ENCODE measurements at regions not wholly inside any gene's neighbourhood (a gene's known extent, or its start where the extent isn't known, plus 50 kb on each side); places are given as distances from the start of the nearest gene placed in this dataset.
A peak's percentile ranks its signal among the peaks of the same experiment; 100 is the strongest.

DNA sequence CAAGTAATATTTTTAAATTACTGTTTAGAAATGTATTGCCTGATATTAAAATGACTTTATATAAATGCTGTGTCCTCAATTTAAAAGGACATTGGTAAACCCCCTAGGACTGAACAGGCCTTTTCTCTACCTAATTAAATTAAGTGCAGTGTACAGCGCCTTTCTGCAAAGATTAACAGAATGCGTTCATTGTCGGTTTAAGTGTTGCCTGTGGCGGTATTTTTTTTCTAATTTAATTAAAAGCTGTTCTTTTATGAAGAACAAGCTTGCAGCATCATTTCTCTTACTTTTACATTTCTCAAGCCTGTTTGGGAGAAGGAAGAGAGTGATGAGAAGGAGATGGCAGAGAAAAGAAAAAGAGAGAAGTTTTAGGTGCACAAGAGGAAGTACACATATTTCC, 344.9 kb downstream of the CPS1 start:
- H3K27ac ChIP-seq (ENCODE audit: insufficient read depth, low read length): no peak overlapping the region
- no peak overlapping the region for H3K4me2 ChIP-seq (ENCODE audit: extremely low read depth, insufficient read depth, low read length)
- no peaks in the 10 kb centered on the region for H3K27me3 ChIP-seq (ENCODE audit: control insufficient read depth, insufficient read depth, low read length)
- H3K36me3 ChIP-seq (ENCODE audit: control insufficient read depth, insufficient read depth, low read length): no peaks in the 10 kb centered on the region
- H3K79me2 ChIP-seq (ENCODE audit: control insufficient read depth, insufficient read depth, low read length): no peaks in the 10 kb centered on the region
- no peak overlapping the region for H2AFZ ChIP-seq (ENCODE audit: low read length)
- H3K9me3 ChIP-seq (ENCODE audit: control insufficient read depth, insufficient read depth, low read depth, low read length): no peaks in the 10 kb centered on the region
- H3K4me1 ChIP-seq (ENCODE audit: control insufficient read depth, extremely low read depth, insufficient read depth, low read length): no peaks in the 10 kb centered on the region
- DNase-seq (ENCODE audit: low read depth in 2 of 2): no peak
- no peak overlapping the region for H3K9ac ChIP-seq (ENCODE audit: insufficient read depth, low read length)
- H4K20me1 ChIP-seq (ENCODE audit: control insufficient read depth, extremely low read depth, insufficient read depth, low read length): no peaks in the 10 kb centered on the region
- TF ChIP-seq, protein P1, sequence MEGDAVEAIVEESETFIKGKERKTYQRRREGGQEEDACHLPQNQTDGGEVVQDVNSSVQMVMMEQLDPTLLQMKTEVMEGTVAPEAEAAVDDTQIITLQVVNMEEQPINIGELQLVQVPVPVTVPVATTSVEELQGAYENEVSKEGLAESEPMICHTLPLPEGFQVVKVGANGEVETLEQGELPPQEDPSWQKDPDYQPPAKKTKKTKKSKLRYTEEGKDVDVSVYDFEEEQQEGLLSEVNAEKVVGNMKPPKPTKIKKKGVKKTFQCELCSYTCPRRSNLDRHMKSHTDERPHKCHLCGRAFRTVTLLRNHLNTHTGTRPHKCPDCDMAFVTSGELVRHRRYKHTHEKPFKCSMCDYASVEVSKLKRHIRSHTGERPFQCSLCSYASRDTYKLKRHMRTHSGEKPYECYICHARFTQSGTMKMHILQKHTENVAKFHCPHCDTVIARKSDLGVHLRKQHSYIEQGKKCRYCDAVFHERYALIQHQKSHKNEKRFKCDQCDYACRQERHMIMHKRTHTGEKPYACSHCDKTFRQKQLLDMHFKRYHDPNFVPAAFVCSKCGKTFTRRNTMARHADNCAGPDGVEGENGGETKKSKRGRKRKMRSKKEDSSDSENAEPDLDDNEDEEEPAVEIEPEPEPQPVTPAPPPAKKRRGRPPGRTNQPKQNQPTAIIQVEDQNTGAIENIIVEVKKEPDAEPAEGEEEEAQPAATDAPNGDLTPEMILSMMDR (conservative IDR thresholded peaks at IDR 0.05 in 1 of 2, IDR thresholded peaks at IDR 0.05 in 1 of 2; ENCODE audit: low read depth in 1 of 2, low read length in 2 of 2): no peak
- TF ChIP-seq EZH2 (IDR thresholded peaks at IDR 0.05; ENCODE audit: low read length, missing control alignments): no peak
- H3K4me3 ChIP-seq (replicated peaks in 1 of 4; ENCODE audit: control extremely low read depth in 1 of 4, insufficient read depth in 1 of 4, low read depth in 3 of 4, low read length in 4 of 4): no peak overlapping the region

- H3K27me3 ChIP-seq (ENCODE audit: control insufficient read depth, insufficient read depth, low read length): no peaks in the 10 kb centered on the region
- H3K4me2 ChIP-seq (ENCODE audit: extremely low read depth, insufficient read depth, low read length): no peak overlapping the region
- no peak for DNase-seq (ENCODE audit: low read depth in 2 of 2)
- no peak overlapping the region for H3K4me3 ChIP-seq (replicated peaks in 1 of 4; ENCODE audit: control extremely low read depth in 1 of 4, insufficient read depth in 1 of 4, low read depth in 3 of 4, low read length in 4 of 4)
- no peak overlapping the region for H2AFZ ChIP-seq (ENCODE audit: low read length)
- H3K4me1 ChIP-seq (ENCODE audit: control insufficient read depth, extremely low read depth, insufficient read depth, low read length): no peaks in the 10 kb centered on the region
- H4K20me1 ChIP-seq (ENCODE audit: control insufficient read depth, extremely low read depth, insufficient read depth, low read length): no peaks in the 10 kb centered on the region
- TF ChIP-seq, protein P1 (conservative IDR thresholded peaks at IDR 0.05 in 1 of 2, IDR thresholded peaks at IDR 0.05 in 1 of 2; ENCODE audit: low read depth in 1 of 2, low read length in 2 of 2): no peak
- TF ChIP-seq EZH2 (IDR thresholded peaks at IDR 0.05; ENCODE audit: low read length, missing control alignments): no peak
- no peak overlapping the region for H3K27ac ChIP-seq (ENCODE audit: insufficient read depth, low read length)
- H3K9me3 ChIP-seq (ENCODE audit: control insufficient read depth, insufficient read depth, low read depth, low read length): no peaks in the 10 kb centered on the region
- H3K79me2 ChIP-seq (ENCODE audit: control insufficient read depth, insufficient read depth, low read length): no peaks in the 10 kb centered on the region
- no peak overlapping the region for H3K9ac ChIP-seq (ENCODE audit: insufficient read depth, low read length)
- no peaks in the 10 kb centered on the region for H3K36me3 ChIP-seq (ENCODE audit: control insufficient read depth, insufficient read depth, low read length)
Observed at GRCh38 chr2:210912779-210913178, 356.4 kb downstream of the CPS1 start.

DNA sequence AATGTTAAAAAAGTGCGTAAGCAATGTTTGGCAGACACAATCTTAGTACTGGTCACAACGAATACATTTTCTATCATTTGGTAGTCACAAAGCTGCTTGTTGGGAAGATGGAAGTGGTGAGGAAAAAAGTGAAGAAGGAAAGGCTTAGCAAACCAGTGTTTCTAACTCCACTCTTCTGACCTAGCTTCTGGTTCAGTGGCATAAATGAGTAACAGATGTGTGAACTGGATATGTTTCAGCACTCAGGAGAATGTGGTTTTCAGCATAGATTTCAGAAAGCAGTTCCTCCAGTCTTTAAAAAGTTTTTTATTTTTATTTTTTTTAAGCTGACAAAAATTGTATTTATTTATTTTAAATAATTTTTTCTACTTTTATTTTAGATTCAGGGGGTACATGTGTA, 357.1 kb downstream of the CPS1 start:
- Histone ChIP-seq H3K27me3 (ENCODE audit: control insufficient read depth, insufficient read depth, low read length) (no peaks in the 10 kb centered on the region), H3K4me3 (replicated peaks in 1 of 4; ENCODE audit: control extremely low read depth in 1 of 4, insufficient read depth in 1 of 4, low read depth in 3 of 4, low read length in 4 of 4) (no peak overlapping the region), H3K4me2 (ENCODE audit: extremely low read depth, insufficient read depth, low read length) (no peak overlapping the region), H3K4me1 (ENCODE audit: control insufficient read depth, extremely low read depth, insufficient read depth, low read length) (no peaks in the 10 kb centered on the region), H3K9ac (ENCODE audit: insufficient read depth, low read length) (no peak overlapping the region), H3K36me3 (ENCODE audit: control insufficient read depth, insufficient read depth, low read length) (no peaks in the 10 kb centered on the region), H4K20me1 (ENCODE audit: control insufficient read depth, extremely low read depth, insufficient read depth, low read length) (no peaks in the 10 kb centered on the region), H2AFZ (ENCODE audit: low read length) (no peak overlapping the region), H3K9me3 (ENCODE audit: control insufficient read depth, insufficient read depth, low read depth, low read length) (no peaks in the 10 kb centered on the region), H3K79me2 (ENCODE audit: control insufficient read depth, insufficient read depth, low read length) (no peaks in the 10 kb centered on the region), H3K27ac (ENCODE audit: insufficient read depth, low read length) (no peak overlapping the region)
- no peak for TF ChIP-seq EZH2 (IDR thresholded peaks at IDR 0.05; ENCODE audit: low read length, missing control alignments)
- TF ChIP-seq, protein P1 (conservative IDR thresholded peaks at IDR 0.05 in 1 of 2, IDR thresholded peaks at IDR 0.05 in 1 of 2; ENCODE audit: low read depth in 1 of 2, low read length in 2 of 2): no peak
- DNase-seq (ENCODE audit: low read depth in 2 of 2): peak in 1 of 2 donors; percentile 76
